Liver (tissue), 8 donors: ENCODE measurements at regions not wholly inside any gene's neighbourhood (a gene's known extent, or its start where the extent isn't known, plus 50 kb on each side); places are given as distances from the start of the nearest gene placed in this dataset.

ENCODE experiments used
- DNase-seq: peaks from one replicate; pipeline ENCODE4 v3.0.0-alpha.2; 2017; ENCODE audit warnings: low spot score
- H3K27ac ChIP-seq, 2 donors: one replicate each; pipeline ENCODE4 v1.7.0; 2013; ENCODE audit warnings: inconsistent platforms in 2 of 2, low read length in 2 of 2, control low read depth in 1 of 2, low read depth in 1 of 2, mild to moderate bottlenecking in 1 of 2
- H3K27me3 ChIP-seq, 4 donors: one replicate each; pipeline versions ENCODE4 v1.6.1 to v1.7.0; 2013; ENCODE audit warnings: low read length in 3 of 4, inconsistent platforms in 1 of 4, mild to moderate bottlenecking in 1 of 4, moderate library complexity in 1 of 4; ENCODE audit not compliant: control insufficient read depth in 4 of 4, insufficient read depth in 4 of 4
- H3K36me3 ChIP-seq, 4 donors: one replicate each; pipeline versions ENCODE4 v1.6.1 to v1.7.0; 2013; ENCODE audit warnings: low read length in 3 of 4, mild to moderate bottlenecking in 3 of 4, low read depth in 1 of 4, moderate library complexity in 1 of 4; ENCODE audit not compliant: control insufficient read depth in 4 of 4, insufficient read depth in 3 of 4
- H3K4me1 ChIP-seq, 4 donors: one replicate each; pipeline versions ENCODE4 v1.6.1 to v1.7.0; 2013; ENCODE audit warnings: low read length in 3 of 4, mild to moderate bottlenecking in 3 of 4, moderate library complexity in 1 of 4; ENCODE audit not compliant: control insufficient read depth in 4 of 4, insufficient read depth in 4 of 4
- H3K4me3 ChIP-seq, 3 donors: one replicate each; pipeline versions ENCODE4 v1.6.1 to v1.7.0; 2013; ENCODE audit warnings: low read length in 3 of 3, control low read depth in 1 of 3, low read depth in 1 of 3, mild to moderate bottlenecking in 1 of 3
- H3K9ac ChIP-seq, 2 donors: one replicate each; pipeline ENCODE4 v1.7.0; 2013; ENCODE audit warnings: low read length in 2 of 2, mild to moderate bottlenecking in 2 of 2, moderate library complexity in 2 of 2, control low read depth in 1 of 2, low read depth in 1 of 2
- H3K9me3 ChIP-seq, 4 donors: one replicate each; pipeline versions ENCODE4 v1.6.1 to v1.7.0; 2013; ENCODE audit warnings: low read length in 3 of 4; ENCODE audit not compliant: control insufficient read depth in 4 of 4
- ATF3 ChIP-seq: IDR thresholded peaks from 2 replicates; pipeline ENCODE4 v1.6.1; 2016; ENCODE audit warnings: antibody characterized with exemption
- CTCF ChIP-seq: fragments of 150-350 bp; IDR thresholded peaks from 2 replicates; pipeline ENCODE4 v1.5.1; 2017; ENCODE audit warnings: improper control_type of control experiment, low read depth, low read length; ENCODE audit not compliant: missing input control
- GABPA ChIP-seq, 2 donors: IDR thresholded peaks in 1 of 2; conservative IDR thresholded peaks in 1 of 2; 2 replicates each; pipeline ENCODE4 v1.6.1; 2016; ENCODE audit warnings: antibody characterized with exemption in 2 of 2, mild to moderate bottlenecking in 1 of 2, moderate library complexity in 1 of 2
- HNF4A ChIP-seq, 2 donors: conservative IDR thresholded peaks; 2 replicates each; pipeline ENCODE4 v1.6.1; 2016; ENCODE audit warnings: antibody characterized with exemption in 2 of 2, mild to moderate bottlenecking in 2 of 2
- HNF4G ChIP-seq: IDR thresholded peaks from 2 replicates; pipeline ENCODE4 v1.6.1; 2016; ENCODE audit warnings: antibody characterized with exemption
- NR2F2 ChIP-seq: IDR thresholded peaks from 2 replicates; pipeline ENCODE4 v1.6.1; 2016; ENCODE audit warnings: antibody characterized with exemption
- RAD21 ChIP-seq, 2 donors: IDR thresholded peaks; 2 replicates each; pipeline ENCODE4 v1.6.1; 2016; ENCODE audit warnings: antibody characterized with exemption in 2 of 2, mild to moderate bottlenecking in 2 of 2
- RXRA ChIP-seq, 2 donors: IDR thresholded peaks; 2 replicates each; pipeline ENCODE4 v1.6.1; 2017 to 2018; ENCODE audit warnings: antibody characterized with exemption in 2 of 2, mild to moderate bottlenecking in 1 of 2
- TAF1 ChIP-seq: conservative IDR thresholded peaks from 2 replicates; pipeline ENCODE4 v1.6.1; 2016; ENCODE audit warnings: antibody characterized with exemption, mild to moderate bottlenecking
- YY1 ChIP-seq: IDR thresholded peaks from 2 replicates; pipeline ENCODE4 v1.6.1; 2016; ENCODE audit warnings: antibody characterized with exemption, mild to moderate bottlenecking
- ZBTB33 ChIP-seq: IDR thresholded peaks from 2 replicates; pipeline ENCODE4 v1.6.1; 2016; ENCODE audit warnings: antibody characterized with exemption
- WGBS: extraction: QIAGEN DNeasy Blood & Tissue Kit; methylation state at CpG from one replicate; pipeline ENCODE4 v1.1.7; 2013; 5-methylcytosine and 5-hydroxymethylcytosine counted together
- donor health status: healthy.
- donor health status: healthy.
- donor health status: healthy.
- donor health status: healthy.
- donor health status: healthy.

- no peak for DNase-seq
Measured at GRCh38 chr4:151991001-151991883, 230.4 kb upstream of the GATB start.

GRCh38 chr4:151990201-151990600 lies 229.4 kb upstream of the GATB start:
- peaks cover 0 to 2% (median 0%) of the 10 kb centered on the region in 4 donors for H3K9me3 ChIP-seq
- no peaks in the 10 kb centered on the region for H3K36me3 ChIP-seq
- H3K27me3 ChIP-seq: no peaks in the 10 kb centered on the region
- H3K27ac ChIP-seq: no peak overlapping the region
- H3K9ac ChIP-seq: no peak overlapping the region
- no peak for DNase-seq
- no peak overlapping the region for H3K4me3 ChIP-seq
- WGBS: 79% methylated on average over 4 of the region's 4 CpGs
- no peak for TF ChIP-seq RAD21 (IDR thresholded peaks at IDR 0.05)
- no peak for TF ChIP-seq CTCF
- TF ChIP-seq HNF4G: no peak
- no peak for TF ChIP-seq YY1
- TF ChIP-seq RXRA (IDR thresholded peaks at IDR 0.05): no peak
- H3K4me1 ChIP-seq: peaks cover 0 to 4% (median under 1%) of the 10 kb centered on the region in 4 donors

More at GRCh38 chr4:151991001-151991883, 230.4 kb upstream of the GATB start:
- Histone ChIP-seq H3K4me3 (no peak overlapping the region), H3K9ac (no peak overlapping the region), H3K27ac (no peak overlapping the region), H3K9me3 (peaks cover 0 to 2% (median 0%) of the 10 kb centered on the region in 4 donors), H3K4me1 (peaks cover 0 to 4% (median under 1%) of the 10 kb centered on the region in 4 donors), H3K36me3 (no peaks in the 10 kb centered on the region), H3K27me3 (no peaks in the 10 kb centered on the region)
- TF ChIP-seq GABPA (IDR thresholded peaks at IDR 0.05 in 1 of 2, conservative IDR thresholded peaks at IDR 0.05 in 1 of 2) (no peak), HNF4G (no peak), RXRA (IDR thresholded peaks at IDR 0.05) (no peak), TAF1 (no peak), HNF4A (conservative IDR thresholded peaks at IDR 0.05) (no peak), ATF3 (no peak), NR2F2 (no peak), YY1 (no peak), ZBTB33 (no peak), CTCF (no peak)
- 79% methylated on average over 10 of the region's 10 CpGs for WGBS
